SU-DHL-6 (cell line): ENCODE measurements at regions not wholly inside any gene's neighbourhood (a gene's known extent, or its start where the extent isn't known, plus 50 kb on each side); places are given as distances from the start of the nearest gene placed in this dataset.

Source experiments
- H2AFZ ChIP-seq: fragments of 200-600 bp; sonication (generic); 2 replicates; pipeline ENCODE4 v1.6.1; 2014; ENCODE audit warnings: low read depth, mild to moderate bottlenecking, moderate library complexity, mixed read lengths, antibody characterized with exemption, low read length; ENCODE audit not compliant: severe bottlenecking
- H3F3A ChIP-seq: fragments of 200-600 bp; shearing (Covaris generic); 2 replicates; pipeline ENCODE4 v1.6.0; 2016; ENCODE audit warnings: antibody characterized with exemption, mild to moderate bottlenecking; ENCODE audit not compliant: insufficient read depth
- H3K27ac ChIP-seq: fragments of 200-600 bp; sonication (generic); 2 replicates; pipeline ENCODE4 v1.5.1; 2016; ENCODE audit warnings: low read depth, mild to moderate bottlenecking, low read length, moderate library complexity, mixed read lengths
- H3K27me3 ChIP-seq: fragments of 200-600 bp; sonication (generic), shearing (Covaris generic); 2 replicates; pipeline ENCODE4 v1.6.0; 2014; ENCODE audit warnings: mild to moderate bottlenecking, low read length
- H3K36me3 ChIP-seq: fragments of 200-600 bp; sonication (generic); 2 replicates; pipeline ENCODE4 v1.6.1; 2014; ENCODE audit warnings: mild to moderate bottlenecking, low read length, mixed read lengths
- H3K4me2 ChIP-seq: fragments of 300-600, 200-600 bp; shearing (Covaris generic), sonication (generic); 2 replicates; pipeline ENCODE4 v1.6.0; 2014; ENCODE audit warnings: low read length, low read depth, mild to moderate bottlenecking; ENCODE audit not compliant: poor library complexity, severe bottlenecking
- H3K4me3 ChIP-seq: fragments of 200-600 bp; sonication (generic); 2 replicates; pipeline ENCODE4 v1.5.1; 2014; ENCODE audit warnings: antibody characterized with exemption, low read length, mild to moderate bottlenecking, mixed read lengths; ENCODE audit not compliant: insufficient read depth, poor library complexity, severe bottlenecking
- H3K79me2 ChIP-seq: fragments of 200-600 bp; sonication (generic); 2 replicates; pipeline ENCODE4 v1.6.1; 2014; ENCODE audit warnings: mild to moderate bottlenecking, low read length, moderate library complexity; ENCODE audit not compliant: insufficient read depth
- H3K9ac ChIP-seq: fragments of 200-600 bp; sonication (generic); 2 replicates; pipeline ENCODE4 v1.7.0; 2014; ENCODE audit warnings: mild to moderate bottlenecking, low read length
- H3K9me2 ChIP-seq: fragments of 200-600 bp; sonication (generic); replicated peaks from 2 replicates; pipeline ENCODE4 v1.6.1; 2014; ENCODE audit warnings: low read length; ENCODE audit not compliant: insufficient read depth
- H3K9me3 ChIP-seq: fragments of 200-600 bp; sonication (generic); 2 replicates; pipeline ENCODE4 v1.6.1; 2014; ENCODE audit warnings: low read length, mixed read lengths; ENCODE audit not compliant: insufficient read depth
- H4K20me1 ChIP-seq: fragments of 200-600 bp; sonication (generic); 2 replicates; pipeline ENCODE4 v1.6.1; 2014; ENCODE audit warnings: low read depth, mild to moderate bottlenecking, antibody characterized with exemption, low read length, moderate library complexity, mixed read lengths
- EZH2phosphoT487 ChIP-seq: fragments of 200-600 bp; sonication (generic), shearing (Covaris generic); conservative IDR thresholded peaks from 2 replicates; pipeline ENCODE4 v1.6.1; 2018; ENCODE audit warnings: mild to moderate bottlenecking, antibody characterized with exemption, low read length, moderate library complexity, mixed read lengths
- TF ChIP-seq, protein P1 (sequence below): fragments of 200-600 bp; sonication (generic); IDR thresholded peaks from one replicate; pipeline ENCODE4 v1.5.1; 2017; ENCODE audit warnings: antibody characterized with exemption, mild to moderate bottlenecking, low read length, moderate library complexity; ENCODE audit not compliant: insufficient read depth, poor library complexity, severe bottlenecking

DNA sequence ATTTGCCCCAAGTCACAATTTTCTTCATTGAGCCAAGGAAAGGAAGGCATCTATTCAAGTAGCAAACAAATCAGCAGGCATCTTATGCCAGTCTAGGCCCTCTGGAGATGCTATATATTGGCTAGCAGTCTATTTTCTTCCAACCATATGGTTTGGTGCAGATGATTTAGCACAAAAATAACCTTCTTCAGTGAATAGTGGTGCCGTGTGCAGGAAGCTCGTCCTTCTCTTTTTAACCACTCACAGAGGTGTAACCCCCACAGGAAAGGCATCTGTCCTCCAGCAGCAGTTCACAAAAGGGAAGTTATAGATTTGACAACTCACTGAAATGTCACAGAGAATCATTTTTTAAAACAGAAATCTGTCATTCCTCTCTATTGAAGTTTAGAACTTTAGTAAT lies 445.7 kb upstream of the SYT1 start:
- no peaks in the 10 kb centered on the region for H3K79me2 ChIP-seq
- H2AFZ ChIP-seq, result no peak overlapping the region
- H3K9me3 ChIP-seq, result no peaks in the 10 kb centered on the region
- no peaks in the 10 kb centered on the region for H3K27me3 ChIP-seq
- no peak overlapping the region for H3K27ac ChIP-seq
- H3F3A ChIP-seq, result no peaks in the 10 kb centered on the region
- TF ChIP-seq, protein P1, sequence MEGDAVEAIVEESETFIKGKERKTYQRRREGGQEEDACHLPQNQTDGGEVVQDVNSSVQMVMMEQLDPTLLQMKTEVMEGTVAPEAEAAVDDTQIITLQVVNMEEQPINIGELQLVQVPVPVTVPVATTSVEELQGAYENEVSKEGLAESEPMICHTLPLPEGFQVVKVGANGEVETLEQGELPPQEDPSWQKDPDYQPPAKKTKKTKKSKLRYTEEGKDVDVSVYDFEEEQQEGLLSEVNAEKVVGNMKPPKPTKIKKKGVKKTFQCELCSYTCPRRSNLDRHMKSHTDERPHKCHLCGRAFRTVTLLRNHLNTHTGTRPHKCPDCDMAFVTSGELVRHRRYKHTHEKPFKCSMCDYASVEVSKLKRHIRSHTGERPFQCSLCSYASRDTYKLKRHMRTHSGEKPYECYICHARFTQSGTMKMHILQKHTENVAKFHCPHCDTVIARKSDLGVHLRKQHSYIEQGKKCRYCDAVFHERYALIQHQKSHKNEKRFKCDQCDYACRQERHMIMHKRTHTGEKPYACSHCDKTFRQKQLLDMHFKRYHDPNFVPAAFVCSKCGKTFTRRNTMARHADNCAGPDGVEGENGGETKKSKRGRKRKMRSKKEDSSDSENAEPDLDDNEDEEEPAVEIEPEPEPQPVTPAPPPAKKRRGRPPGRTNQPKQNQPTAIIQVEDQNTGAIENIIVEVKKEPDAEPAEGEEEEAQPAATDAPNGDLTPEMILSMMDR, result no peak
- TF ChIP-seq EZH2phosphoT487, result no peak
- H4K20me1 ChIP-seq, result no peaks in the 10 kb centered on the region
- no peaks in the 10 kb centered on the region for H3K36me3 ChIP-seq
- H3K4me3 ChIP-seq, result no peak overlapping the region
- H3K9ac ChIP-seq, result no peak overlapping the region
- H3K4me2 ChIP-seq, result no peak overlapping the region
- no peaks in the 10 kb centered on the region for H3K9me2 ChIP-seq

DNA sequence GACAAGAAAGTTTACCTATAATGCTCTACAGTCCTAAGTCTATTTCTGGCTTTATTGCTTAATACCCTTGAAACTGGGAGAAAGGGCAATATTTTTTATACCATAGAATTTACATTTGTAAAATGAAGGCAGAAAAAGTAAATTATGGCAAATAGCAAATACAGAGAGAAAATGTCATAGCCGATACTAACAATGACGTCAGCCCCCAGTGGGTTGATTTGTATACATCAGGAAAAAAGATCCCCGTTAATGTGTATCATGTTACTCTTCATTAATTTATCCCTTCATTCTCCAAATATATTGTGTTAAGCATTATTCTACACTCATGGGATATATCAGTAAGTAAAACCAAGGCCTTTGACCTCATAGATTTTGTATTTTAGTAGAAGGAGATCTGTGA lies 445.1 kb upstream of the SYT1 start:
- Histone ChIP-seq H4K20me1 (no peaks in the 10 kb centered on the region), H3K27ac (no peak overlapping the region), H3K9me3 (no peaks in the 10 kb centered on the region), H2AFZ (no peak overlapping the region), H3K27me3 (no peaks in the 10 kb centered on the region), H3K36me3 (no peaks in the 10 kb centered on the region), H3K79me2 (no peaks in the 10 kb centered on the region), H3K9ac (no peak overlapping the region), H3F3A (no peaks in the 10 kb centered on the region), H3K4me3 (no peak overlapping the region), H3K9me2 (no peaks in the 10 kb centered on the region), H3K4me2 (no peak overlapping the region)
- TF ChIP-seq EZH2phosphoT487, result no peak
- TF ChIP-seq, protein P1, result no peak

DNA sequence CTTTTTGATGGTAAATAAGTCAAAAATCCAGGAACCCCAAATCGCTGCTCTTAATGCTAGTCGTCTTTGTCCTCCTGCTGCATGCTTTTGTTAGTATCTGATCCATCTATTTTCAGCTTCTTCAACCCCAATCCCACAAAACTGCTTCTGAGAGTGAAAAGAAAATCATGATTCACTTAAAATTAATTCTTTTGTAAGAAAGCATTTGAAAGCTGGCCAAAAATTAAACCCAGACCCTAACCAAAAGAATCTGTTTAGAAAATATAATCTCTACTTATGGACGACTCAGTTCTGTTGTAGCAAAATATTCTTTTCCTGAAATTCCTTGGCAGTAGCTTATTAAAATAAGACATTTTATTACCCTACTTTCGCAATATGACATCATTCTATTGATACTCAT lies 443.6 kb upstream of the SYT1 start:
- Histone ChIP-seq H3K79me2 (no peaks in the 10 kb centered on the region), H3F3A (no peaks in the 10 kb centered on the region), H3K4me2 (no peak overlapping the region), H3K27me3 (no peaks in the 10 kb centered on the region), H3K9me3 (no peaks in the 10 kb centered on the region), H4K20me1 (no peaks in the 10 kb centered on the region), H2AFZ (no peak overlapping the region), H3K9ac (no peak overlapping the region), H3K4me3 (no peak overlapping the region), H3K36me3 (no peaks in the 10 kb centered on the region), H3K9me2 (no peaks in the 10 kb centered on the region), H3K27ac (no peak overlapping the region)
- TF ChIP-seq, protein P1, result no peak
- no peak for TF ChIP-seq EZH2phosphoT487

DNA sequence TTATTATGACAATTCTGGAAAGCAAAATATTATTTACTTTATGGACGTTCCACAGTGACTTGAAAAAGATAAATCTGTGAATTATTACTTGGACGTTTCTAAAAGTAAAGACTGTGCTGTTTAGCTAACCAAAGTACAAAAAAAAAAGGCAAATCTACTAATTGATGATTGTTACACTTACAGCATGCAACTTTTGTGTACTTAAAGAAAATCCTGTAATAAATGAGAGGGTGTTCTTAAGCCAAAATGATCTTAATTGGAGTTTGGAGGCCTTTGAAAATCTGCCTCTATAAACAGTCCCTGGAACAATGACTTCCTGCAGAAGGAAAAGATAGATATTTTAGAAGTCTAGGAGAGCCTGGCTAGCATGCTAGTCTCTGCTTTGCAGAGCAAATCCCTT lies 434.0 kb upstream of the SYT1 start:
- Histone ChIP-seq H4K20me1 (no peaks in the 10 kb centered on the region), H2AFZ (no peak overlapping the region), H3K36me3 (no peaks in the 10 kb centered on the region), H3K9ac (no peak overlapping the region), H3F3A (no peaks in the 10 kb centered on the region), H3K79me2 (no peaks in the 10 kb centered on the region), H3K9me2 (no peaks in the 10 kb centered on the region), H3K27me3 (no peaks in the 10 kb centered on the region), H3K9me3 (no peaks in the 10 kb centered on the region), H3K4me2 (no peak overlapping the region), H3K27ac (no peak overlapping the region), H3K4me3 (no peak overlapping the region)
- TF ChIP-seq EZH2phosphoT487, result no peak
- TF ChIP-seq, protein P1, result no peak
